COR-L47 (cell line): ENCODE measurements at regions not wholly inside any gene's neighbourhood (a gene's known extent, or its start where the extent isn't known, plus 50 kb on each side); places are given as distances from the start of the nearest gene placed in this dataset.

Source experiments
- DNase-seq: peaks from one replicate; lab custom pipeline; 2025; lab: John Stamatoyannopoulos, UW

DNA sequence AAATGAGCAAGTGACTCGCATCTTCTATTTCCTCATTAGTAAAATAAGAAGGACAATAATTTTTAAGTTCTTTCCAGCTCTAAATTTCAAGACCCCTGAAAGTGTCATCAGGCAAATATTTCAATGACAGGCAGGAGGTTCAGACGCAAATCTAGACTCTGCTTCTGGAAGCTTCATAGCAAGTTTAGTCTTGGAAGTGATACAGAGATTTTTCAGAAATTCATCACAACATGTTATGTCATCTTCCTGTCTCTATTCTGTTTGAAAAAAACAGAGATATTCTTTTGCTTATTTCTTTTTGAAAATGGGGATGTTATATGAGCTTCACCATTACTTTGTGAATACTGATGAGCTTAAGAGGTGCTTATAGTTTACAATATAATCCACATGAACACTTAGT, 74.0 kb downstream of the C3orf85 start:
- DNase-seq: no peak

DNA sequence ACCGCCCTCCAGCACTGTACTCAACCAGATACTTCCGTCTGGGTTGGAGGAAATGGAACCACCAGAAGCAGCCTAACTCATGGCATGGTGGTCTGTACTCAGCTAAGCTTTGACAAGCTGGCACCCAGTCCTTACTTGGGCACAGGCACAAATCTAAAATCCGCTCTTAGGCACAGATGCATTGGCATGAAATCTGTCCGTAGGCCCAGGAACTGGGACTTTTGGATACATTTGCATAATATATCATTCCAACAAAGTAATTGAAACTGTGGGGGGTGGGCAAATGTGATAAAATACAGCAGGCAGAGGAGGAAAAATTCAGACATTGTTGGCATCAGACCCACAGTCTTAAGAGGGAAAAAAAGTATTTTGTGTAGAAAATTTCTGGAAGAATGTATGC, 75.4 kb downstream of the C3orf85 start:
- no peak for DNase-seq

DNA sequence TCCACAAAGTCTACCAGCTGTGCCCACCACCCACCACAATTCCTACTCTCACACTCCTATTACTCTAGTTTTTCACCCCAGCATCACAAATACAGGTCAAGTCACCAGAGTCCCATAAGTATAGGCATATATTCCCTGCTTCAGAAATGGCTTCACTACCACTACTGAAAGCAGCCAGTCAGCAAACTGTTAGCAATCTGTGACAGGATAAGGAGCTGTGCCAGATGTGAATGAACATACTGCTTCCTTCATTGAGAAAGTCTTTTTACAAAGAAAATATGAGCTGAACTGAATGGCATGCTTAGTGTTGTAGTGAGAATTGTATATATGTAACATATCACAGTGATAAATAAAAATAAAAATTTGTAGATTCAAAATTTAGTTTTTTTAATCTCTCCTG, 76.8 kb downstream of the C3orf85 start:
- DNase-seq: no peak

DNA sequence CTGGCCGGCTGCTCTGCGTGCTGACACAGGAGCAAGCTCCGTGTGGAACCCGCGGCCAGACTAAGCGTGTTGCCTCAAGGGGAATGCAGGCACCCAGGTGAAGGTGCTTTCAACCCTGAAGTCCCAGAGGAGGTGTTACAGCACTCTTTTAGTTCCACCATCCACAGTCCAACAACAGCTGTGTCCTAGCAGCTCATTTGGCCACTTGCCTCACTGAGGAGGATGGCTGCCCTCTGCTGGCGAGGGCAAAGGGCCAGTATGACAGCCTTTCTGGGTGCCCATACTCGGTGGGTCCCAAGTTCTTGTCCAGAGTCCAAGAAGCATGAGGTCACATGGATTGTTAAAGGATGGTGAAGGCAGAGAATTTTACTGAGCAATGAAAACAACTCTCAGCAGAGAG, 87.8 kb downstream of the C3orf85 start:
- peak; percentile 24 for DNase-seq

DNA sequence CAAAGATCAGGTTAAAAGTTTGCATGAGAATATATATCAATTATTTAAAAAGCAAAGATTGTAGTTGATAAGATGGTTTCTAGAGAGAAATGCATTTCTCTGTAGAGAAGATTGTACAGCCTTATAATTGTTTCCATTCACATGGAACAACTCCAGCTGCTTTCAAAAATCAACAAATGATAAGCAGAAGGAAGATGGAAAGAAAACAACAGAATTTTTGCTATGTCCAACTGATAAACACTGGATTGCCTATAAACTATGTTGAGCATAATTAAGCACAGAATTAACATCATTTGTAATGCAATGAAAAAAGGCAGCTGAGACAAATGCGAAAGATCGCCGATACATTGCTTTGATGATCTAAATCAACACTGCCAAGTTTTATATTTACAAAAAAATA, 89.0 kb downstream of the C3orf85 start:
- DNase-seq: no peak

DNA sequence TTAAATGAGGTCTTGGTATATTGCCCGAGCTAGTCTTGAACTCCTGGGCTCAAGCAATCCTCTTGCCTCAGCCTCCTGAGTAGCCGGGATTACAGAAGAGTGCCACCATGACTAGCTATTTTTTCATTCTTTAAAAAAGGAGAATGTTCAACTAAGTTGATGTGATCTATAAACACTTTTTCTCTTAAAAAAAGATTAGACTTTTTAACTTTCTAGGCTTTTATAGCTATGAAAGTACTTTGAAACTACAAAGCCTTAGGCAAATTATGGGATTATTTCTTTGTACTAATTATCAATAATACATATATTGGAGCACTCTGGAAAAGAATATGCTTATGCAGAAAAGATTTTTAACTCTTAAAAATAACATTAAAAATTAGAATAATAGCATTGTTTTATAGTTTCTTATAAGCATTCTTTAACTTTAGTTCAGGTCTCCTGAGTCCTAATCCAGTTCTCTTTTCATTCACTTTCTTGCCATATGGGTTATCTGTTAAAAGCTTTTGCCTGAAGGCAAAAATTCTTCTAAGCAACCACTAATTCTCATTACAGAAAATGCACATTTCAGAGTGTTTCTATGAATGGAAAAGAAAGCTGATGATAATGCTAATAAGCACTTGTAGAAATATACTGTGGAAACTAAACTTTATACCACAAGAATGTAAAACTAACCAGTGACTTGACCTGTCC, 87.8 kb downstream of the DPPA2 start:
- DNase-seq: no peak

DNA sequence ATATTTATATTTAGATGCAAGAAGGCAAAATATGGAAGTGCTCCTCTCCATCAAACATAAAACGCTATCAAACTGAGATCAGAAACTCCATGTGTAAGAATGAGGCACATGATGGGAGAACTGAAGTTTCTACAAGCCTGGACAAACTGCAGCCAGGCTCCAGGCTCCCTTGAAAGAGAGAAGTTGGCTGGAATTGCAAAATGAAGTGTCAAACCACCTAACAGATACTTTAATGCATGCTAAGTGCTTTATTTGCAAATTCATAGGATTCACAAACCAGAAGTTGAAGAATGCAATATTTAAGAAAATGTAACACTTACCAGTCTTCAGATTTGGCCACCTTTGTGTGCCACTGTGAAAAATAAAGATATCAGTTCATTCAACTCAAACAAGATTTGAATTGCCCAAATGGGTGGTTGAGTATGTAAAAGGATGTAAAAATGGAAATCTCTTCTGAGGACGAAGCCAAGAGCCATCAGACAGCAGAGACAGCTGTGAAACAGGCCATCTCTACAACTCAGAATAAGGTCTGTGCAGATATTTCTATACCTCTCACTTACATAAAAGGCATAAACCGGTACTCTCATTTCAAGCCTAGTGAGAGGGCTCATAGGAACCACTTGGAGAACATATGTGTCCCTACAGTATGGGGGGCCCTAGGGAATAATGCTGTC, 87.0 kb downstream of the DPPA2 start:
- no peak for DNase-seq

DNA sequence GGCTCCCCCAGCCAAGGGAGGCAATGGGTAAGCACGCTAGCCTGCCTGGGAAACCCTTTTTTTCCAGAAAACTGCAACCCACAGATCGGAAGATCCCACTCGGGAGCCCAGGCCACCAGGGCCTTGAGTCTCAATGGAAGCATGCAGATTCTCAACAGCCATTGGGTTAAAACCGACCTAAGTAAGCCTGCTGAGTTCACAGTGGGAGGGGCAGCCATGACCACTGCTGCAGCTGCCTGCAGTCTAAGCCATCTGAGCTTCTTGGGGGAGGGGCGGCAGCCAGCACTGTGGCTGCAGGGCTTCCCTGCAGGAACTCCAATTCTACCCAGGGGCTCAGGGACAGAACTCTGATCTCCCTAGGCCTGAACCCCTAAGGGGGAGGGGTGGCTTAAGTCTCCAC, 82.0 kb downstream of the DPPA2 start:
- DNase-seq: no peak

DNA sequence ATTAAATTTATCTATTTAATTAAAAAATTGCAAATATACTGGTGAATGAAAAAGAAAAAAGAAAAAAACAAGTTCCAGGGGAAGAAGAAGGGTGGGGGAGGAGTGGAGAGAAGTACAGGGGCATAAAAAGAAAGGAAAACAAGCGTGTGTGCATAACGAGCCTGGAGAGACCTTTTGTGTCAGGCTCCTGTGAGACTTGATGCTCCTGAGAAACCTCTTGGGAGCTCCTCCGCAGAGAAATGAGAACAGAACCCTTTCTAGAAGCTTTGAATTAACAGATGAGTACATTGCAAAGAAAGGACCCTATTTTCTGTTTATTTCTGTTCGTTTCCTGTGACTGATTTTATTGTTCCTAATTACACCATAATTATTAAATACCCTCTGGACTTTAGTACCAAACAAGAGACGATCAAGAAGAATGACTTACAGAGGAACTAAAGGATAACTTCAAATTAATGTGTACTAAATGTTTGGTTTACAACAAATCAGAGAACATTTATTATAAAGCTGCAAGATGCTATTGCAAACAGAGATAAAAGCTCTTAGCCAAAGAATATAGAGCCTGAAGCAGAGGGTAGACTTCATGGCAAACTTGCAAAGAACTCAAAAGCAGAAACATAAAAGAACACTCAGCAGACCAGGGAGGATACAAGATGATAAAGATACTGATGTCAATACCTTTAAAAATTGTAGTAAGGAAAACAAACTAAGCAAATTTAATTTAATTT, 74.7 kb downstream of the DPPA2 start:
- no peak for DNase-seq

DNA sequence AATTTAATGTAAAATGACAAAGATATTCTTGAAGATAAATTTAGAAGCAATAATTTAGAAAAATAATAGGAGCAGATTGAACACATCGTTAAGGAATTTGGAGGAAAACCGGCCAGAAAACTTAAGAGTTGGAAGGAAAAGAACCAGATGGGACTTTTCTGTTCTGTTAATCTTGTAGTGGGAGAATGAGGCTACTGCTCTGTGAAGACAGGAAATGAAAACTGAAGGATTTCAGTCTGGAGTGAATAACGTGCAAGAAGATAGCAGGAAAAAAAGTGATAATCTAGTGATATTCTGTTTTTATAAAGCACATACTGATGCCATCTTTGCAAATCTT, 74.2 kb downstream of the DPPA2 start:
- DNase-seq: no peak
